ENCODE measurements at regions not wholly inside any gene's neighbourhood (a gene's known extent, or its start where the extent isn't known, plus 50 kb on each side); places are given as distances from the start of the nearest gene placed in this dataset.

DNA sequence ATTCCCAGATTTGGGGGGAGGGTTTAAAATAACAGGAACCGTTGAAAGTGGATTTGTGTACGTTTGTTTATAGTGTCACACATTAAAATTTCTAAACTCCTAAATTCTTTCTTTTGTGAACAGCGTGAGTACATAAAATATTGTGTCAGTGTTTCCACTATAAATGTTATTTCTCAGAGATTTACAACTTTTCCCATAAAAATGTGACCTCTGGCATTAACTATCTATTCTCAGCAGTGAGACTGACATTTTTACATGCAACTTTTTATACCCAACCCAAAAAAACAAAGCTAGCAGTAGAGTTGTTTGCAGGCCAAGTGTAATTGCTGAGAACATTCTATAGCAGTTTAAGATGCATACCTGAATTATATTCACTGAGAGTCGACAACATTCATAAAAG, 757.0 kb upstream of the ADAMTS16 start:
- Mint-ChIP-seq H3K9me3 (peaks cover 63% of the 10 kb centered on the region), H3K36me3 (ENCODE audit: low read depth) (peaks cover 7% of the 10 kb centered on the region; the same call in 1 of the 2 replicates), H3K27me3 (ENCODE audit: insufficient read depth) (no peaks in the 10 kb centered on the region; the same call in 1 of the 2 replicates), H3K4me1 (ENCODE audit: low read depth) (no peaks in the 10 kb centered on the region), H3K4me3 (no peak overlapping the region), H3K27ac (no peak overlapping the region)
- TF ChIP-seq, protein P1, sequence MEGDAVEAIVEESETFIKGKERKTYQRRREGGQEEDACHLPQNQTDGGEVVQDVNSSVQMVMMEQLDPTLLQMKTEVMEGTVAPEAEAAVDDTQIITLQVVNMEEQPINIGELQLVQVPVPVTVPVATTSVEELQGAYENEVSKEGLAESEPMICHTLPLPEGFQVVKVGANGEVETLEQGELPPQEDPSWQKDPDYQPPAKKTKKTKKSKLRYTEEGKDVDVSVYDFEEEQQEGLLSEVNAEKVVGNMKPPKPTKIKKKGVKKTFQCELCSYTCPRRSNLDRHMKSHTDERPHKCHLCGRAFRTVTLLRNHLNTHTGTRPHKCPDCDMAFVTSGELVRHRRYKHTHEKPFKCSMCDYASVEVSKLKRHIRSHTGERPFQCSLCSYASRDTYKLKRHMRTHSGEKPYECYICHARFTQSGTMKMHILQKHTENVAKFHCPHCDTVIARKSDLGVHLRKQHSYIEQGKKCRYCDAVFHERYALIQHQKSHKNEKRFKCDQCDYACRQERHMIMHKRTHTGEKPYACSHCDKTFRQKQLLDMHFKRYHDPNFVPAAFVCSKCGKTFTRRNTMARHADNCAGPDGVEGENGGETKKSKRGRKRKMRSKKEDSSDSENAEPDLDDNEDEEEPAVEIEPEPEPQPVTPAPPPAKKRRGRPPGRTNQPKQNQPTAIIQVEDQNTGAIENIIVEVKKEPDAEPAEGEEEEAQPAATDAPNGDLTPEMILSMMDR (IDR thresholded peaks at IDR 0.05) = no peak
- DNase-seq = no peak

DNA sequence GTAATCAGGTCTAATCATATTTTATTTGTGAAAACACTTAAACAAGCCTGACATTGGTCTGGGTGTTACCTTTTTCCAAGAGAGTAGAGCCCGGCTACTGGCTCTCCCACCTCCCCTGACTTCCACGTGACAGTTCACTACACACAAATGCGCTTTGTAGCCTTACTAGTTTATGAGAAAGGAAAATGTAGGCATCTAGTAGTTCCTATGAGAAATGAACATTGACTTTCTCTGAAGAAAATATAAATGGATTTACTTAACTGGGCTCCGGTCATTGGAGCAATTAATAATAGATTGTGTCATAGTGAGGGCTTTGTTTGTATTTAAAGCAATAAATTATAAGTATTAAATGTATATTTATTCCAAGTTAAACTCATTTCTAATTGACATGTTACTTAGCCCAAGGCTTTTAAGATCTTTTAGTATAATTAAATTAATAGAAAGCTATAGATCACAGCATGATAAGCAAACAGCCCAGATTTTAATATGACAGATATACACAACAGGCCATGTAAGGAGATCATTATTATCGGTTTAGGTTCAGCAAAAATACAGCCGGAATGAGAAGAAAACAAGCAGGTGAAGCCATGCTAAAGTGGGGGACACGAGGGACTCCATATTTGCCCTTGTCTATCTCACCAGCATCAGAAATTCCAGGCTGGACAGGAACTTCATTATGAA, 756.5 kb upstream of the ADAMTS16 start:
- Mint-ChIP-seq H3K27ac (no peak overlapping the region), H3K36me3 (ENCODE audit: low read depth) (peaks cover 7% of the 10 kb centered on the region; the same call in 1 of the 2 replicates), H3K4me1 (ENCODE audit: low read depth) (no peaks in the 10 kb centered on the region), H3K9me3 (peaks cover 60% of the 10 kb centered on the region), H3K27me3 (ENCODE audit: insufficient read depth) (no peaks in the 10 kb centered on the region; the same call in 1 of the 2 replicates), H3K4me3 (no peak overlapping the region)
- DNase-seq = no peak
- TF ChIP-seq, protein P1 (IDR thresholded peaks at IDR 0.05) = no peak

DNA sequence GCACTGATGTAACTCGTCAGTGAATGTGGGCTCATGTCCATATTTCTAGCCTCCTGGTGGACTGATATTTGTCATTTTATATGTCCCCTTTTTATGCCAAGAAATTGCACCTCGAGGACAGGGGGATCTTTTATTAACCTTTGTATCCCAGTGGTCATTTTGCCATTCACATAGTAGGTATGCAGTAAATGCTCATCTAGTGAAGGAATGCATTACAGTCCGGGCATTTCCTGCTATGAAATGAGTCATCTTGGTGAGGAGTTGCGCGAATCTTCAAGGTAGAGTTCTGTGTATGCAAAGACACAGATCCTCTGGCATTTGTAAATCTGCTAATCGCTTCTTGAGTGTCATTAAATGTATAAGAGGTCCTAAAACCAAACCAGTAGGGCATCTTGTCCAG, 755.5 kb upstream of the ADAMTS16 start:
- no peak for DNase-seq
- H3K4me3 Mint-ChIP-seq = no peak overlapping the region
- H3K27ac Mint-ChIP-seq = no peak overlapping the region
- no peaks in the 10 kb centered on the region for H3K27me3 Mint-ChIP-seq (ENCODE audit: insufficient read depth)
- TF ChIP-seq, protein P1 (IDR thresholded peaks at IDR 0.05) = no peak
- peaks cover 3% of the 10 kb centered on the region; the same call in 1 of the 2 replicates for H3K36me3 Mint-ChIP-seq (ENCODE audit: low read depth)
- H3K4me1 Mint-ChIP-seq (ENCODE audit: low read depth) = no peaks in the 10 kb centered on the region
- peaks cover 55% of the 10 kb centered on the region for H3K9me3 Mint-ChIP-seq

DNA sequence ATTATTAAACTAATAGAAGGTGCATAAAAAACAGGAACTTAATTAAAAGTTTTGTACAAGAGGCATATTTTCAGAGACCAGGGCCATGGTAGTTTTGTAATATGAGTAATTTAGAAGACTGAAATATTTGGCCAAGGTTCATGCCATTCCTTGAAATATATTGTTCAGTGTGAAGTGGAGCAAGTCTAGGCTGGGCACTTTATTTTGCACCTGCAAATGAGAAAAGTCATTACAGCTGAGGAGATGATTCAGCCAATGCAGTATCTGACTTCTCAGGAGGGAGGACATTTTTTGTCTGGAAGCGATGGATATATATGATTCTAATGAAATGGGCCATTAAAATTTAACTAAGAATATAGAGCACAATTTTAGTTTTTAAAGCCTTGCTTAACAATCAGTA, 754.0 kb upstream of the ADAMTS16 start:
- no peaks in the 10 kb centered on the region for H3K4me1 Mint-ChIP-seq (ENCODE audit: low read depth)
- DNase-seq = no peak
- TF ChIP-seq, protein P1 (IDR thresholded peaks at IDR 0.05) = no peak
- peaks cover 48% of the 10 kb centered on the region for H3K9me3 Mint-ChIP-seq
- no peaks in the 10 kb centered on the region for H3K27me3 Mint-ChIP-seq (ENCODE audit: insufficient read depth)
- H3K27ac Mint-ChIP-seq = no peak overlapping the region
- no peak overlapping the region for H3K4me3 Mint-ChIP-seq
- peaks cover 3% of the 10 kb centered on the region; the same call in 1 of the 2 replicates for H3K36me3 Mint-ChIP-seq (ENCODE audit: low read depth)

DNA sequence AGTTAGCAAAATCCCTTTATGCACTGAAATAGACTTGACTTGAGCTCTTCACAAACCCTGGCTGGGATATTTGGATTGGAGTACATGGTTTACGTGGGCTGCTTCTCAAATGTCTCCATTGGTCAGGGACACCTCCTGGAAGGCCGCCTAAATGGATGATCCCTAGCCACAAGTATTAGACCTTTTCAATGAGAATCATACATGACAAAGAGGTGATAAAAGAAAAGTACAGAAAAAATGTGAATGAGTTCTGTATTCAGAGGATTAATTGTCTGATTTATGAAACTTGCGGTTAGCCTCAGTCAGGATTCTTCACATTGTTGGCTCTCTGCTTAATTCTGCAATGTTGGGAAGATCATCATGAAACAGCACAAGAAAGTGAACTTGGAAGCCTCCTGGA, 752.8 kb upstream of the ADAMTS16 start:
- DNase-seq = no peak
- Mint-ChIP-seq H3K27me3 (ENCODE audit: insufficient read depth) (no peaks in the 10 kb centered on the region), H3K36me3 (ENCODE audit: low read depth) (peaks cover 3% of the 10 kb centered on the region; the same call in 1 of the 2 replicates), H3K9me3 (peaks cover 48% of the 10 kb centered on the region), H3K27ac (no peak overlapping the region), H3K4me1 (ENCODE audit: low read depth) (no peaks in the 10 kb centered on the region), H3K4me3 (no peak overlapping the region)
- TF ChIP-seq, protein P1 (IDR thresholded peaks at IDR 0.05) = no peak
